HEK293 (cell line): ENCODE measurements at regions not wholly inside any gene's neighbourhood (a gene's known extent, or its start where the extent isn't known, plus 50 kb on each side); places are given as distances from the start of the nearest gene placed in this dataset.

ENCODE experiments used
- MYNN ChIP-seq: fragments of 450-650 bp; formaldehyde crosslinking; IDR thresholded peaks from 2 replicates; pipeline ENCODE4 v1.5.1; 2016; ENCODE audit warnings: missing biosample characterization, missing genetic modification characterization, borderline replicate concordance
- MZF1 ChIP-seq: fragments of 450-650 bp; formaldehyde crosslinking; IDR thresholded peaks from 2 replicates; pipeline ENCODE4 v1.5.1; 2017; ENCODE audit warnings: missing biosample characterization, missing genetic modification characterization, borderline replicate concordance
- REST ChIP-seq: fragments of 450-650 bp; formaldehyde crosslinking; IDR thresholded peaks from 2 replicates; pipeline ENCODE4 v1.5.1; 2016; ENCODE audit warnings: missing biosample characterization, missing genetic modification characterization
- SP7 ChIP-seq: fragments of 450-650 bp; formaldehyde crosslinking; IDR thresholded peaks from 2 replicates; pipeline ENCODE4 v1.5.1; 2016; ENCODE audit warnings: missing biosample characterization, missing genetic modification characterization
- ZNF274 ChIP-seq, 2 experiments: fragments of 200-500 bp in 1 of 2; fragments of 450-650 bp in 1 of 2; sonication (Bioruptor generic) in 1 of 2; formaldehyde crosslinking in 1 of 2; IDR thresholded peaks; 2 replicates each; pipeline versions ENCODE4 v1.5.1 to v1.6.1; 2014 to 2016; ENCODE audit warnings: borderline replicate concordance in 1 of 2, inconsistent platforms in 1 of 2, low read length in 1 of 2, missing biosample characterization in 1 of 2, missing genetic modification characterization in 1 of 2
- ZNF530 ChIP-seq: fragments of 450-650 bp; formaldehyde crosslinking; IDR thresholded peaks from 2 replicates; pipeline ENCODE4 v1.5.1; 2016; ENCODE audit warnings: low read depth, missing biosample characterization, missing genetic modification characterization
- TF ChIP-seq, protein P1 (sequence below): fragments of 450-650 bp; formaldehyde crosslinking; IDR thresholded peaks from 2 replicates; pipeline ENCODE4 v1.5.1; 2016; ENCODE audit warnings: missing biosample characterization, missing genetic modification characterization

DNA sequence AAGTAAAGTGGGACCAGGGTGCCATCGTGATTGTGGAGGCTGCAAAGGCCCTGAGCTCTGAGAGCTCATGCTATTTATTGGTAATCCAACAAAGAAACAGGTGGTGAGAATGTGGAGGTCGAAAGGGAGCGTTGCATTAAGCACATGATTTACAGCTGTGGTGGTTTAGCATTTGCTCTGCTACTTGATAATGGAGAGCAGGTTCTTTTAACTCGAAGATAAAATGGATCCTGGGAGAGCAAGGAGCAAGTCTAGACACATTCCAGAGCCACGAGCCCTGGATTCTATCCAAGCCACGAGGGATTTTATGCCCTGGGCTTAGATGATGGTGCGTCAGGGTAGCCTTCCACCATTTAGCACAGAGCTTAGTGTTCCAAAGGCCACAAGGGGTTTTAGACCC, 1710.1 kb upstream of the CDH9 start:
- TF ChIP-seq ZNF274 (IDR thresholded peaks at IDR 0.05; ENCODE audit: low read length) (no peak), ZNF274 (tag by site-specific recombination; IDR thresholded peaks at IDR 0.05; ENCODE audit: borderline replicate concordance) (no peak), REST (tag by site-specific recombination) (no peak), ZNF530 (tag by site-specific recombination) (no peak), SP7 (tag by site-specific recombination) (no peak), MZF1 (no peak), MYNN (tag by site-specific recombination) (no peak)
- TF ChIP-seq, protein P1, sequence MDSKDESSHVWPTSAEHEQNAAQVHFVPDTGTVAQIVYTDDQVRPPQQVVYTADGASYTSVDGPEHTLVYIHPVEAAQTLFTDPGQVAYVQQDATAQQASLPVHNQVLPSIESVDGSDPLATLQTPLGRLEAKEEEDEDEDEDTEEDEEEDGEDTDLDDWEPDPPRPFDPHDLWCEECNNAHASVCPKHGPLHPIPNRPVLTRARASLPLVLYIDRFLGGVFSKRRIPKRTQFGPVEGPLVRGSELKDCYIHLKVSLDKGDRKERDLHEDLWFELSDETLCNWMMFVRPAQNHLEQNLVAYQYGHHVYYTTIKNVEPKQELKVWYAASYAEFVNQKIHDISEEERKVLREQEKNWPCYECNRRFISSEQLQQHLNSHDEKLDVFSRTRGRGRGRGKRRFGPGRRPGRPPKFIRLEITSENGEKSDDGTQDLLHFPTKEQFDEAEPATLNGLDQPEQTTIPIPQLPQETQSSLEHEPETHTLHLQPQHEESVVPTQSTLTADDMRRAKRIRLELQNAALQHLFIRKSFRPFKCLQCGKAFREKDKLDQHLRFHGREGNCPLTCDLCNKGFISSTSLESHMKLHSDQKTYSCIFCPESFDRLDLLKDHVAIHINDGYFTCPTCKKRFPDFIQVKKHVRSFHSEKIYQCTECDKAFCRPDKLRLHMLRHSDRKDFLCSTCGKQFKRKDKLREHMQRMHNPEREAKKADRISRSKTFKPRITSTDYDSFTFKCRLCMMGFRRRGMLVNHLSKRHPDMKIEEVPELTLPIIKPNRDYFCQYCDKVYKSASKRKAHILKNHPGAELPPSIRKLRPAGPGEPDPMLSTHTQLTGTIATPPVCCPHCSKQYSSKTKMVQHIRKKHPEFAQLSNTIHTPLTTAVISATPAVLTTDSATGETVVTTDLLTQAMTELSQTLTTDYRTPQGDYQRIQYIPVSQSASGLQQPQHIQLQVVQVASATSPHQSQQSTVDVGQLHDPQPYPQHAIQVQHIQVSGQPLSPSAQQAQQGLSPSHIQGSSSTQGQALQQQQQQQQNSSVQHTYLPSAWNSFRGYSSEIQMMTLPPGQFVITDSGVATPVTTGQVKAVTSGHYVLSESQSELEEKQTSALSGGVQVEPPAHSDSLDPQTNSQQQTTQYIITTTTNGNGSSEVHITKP = no peak
